ENCODE measurements at regions not wholly inside any gene's neighbourhood (a gene's known extent, or its start where the extent isn't known, plus 50 kb on each side); places are given as distances from the start of the nearest gene placed in this dataset.
A peak's percentile ranks its signal among the peaks of the same experiment; 100 is the strongest.

GRCh38 chr4:31146366-31146765 lies 426.2 kb downstream of the PCDH7 start:
- no peaks in the 10 kb centered on the region for H3K9me3 ChIP-seq (ENCODE audit: low read depth)
- no peaks in the 10 kb centered on the region for H3K36me3 ChIP-seq
- peaks cover 10% of the 10 kb centered on the region for H3F3A ChIP-seq (ENCODE audit: low read depth)
- no peak for DNase-seq (ENCODE audit: low spot score)
- H3K79me2 ChIP-seq (ENCODE audit: low read depth): no peaks in the 10 kb centered on the region
- H3K4me1 Mint-ChIP-seq: peaks cover 4% of the 10 kb centered on the region
- H3K27ac ChIP-seq: no peak overlapping the region
- H3K4me1 ChIP-seq: peaks cover 13% of the 10 kb centered on the region
- no peak overlapping the region for H3K4me3 ChIP-seq
- H3K36me3 Mint-ChIP-seq: peaks cover 8% of the 10 kb centered on the region
- no peak overlapping the region for H3K9ac ChIP-seq
- H4K20me1 ChIP-seq (ENCODE audit: low read depth): no peaks in the 10 kb centered on the region
- no peak overlapping the region for H3K4me3 Mint-ChIP-seq
- H3K9me3 Mint-ChIP-seq: no peaks in the 10 kb centered on the region
- no peak for TF ChIP-seq CTCF (IDR thresholded peaks at IDR 0.05)
- no peak for TF ChIP-seq EZH2phosphoT487 (IDR thresholded peaks at IDR 0.05)
- TF ChIP-seq EZH2 (IDR thresholded peaks at IDR 0.05): no peak
- no peak overlapping the region for H3K27ac Mint-ChIP-seq
- H3K4me2 ChIP-seq: no peak overlapping the region
- no peaks in the 10 kb centered on the region for H3K27me3 Mint-ChIP-seq (ENCODE audit: insufficient read depth, low read depth)
- H2AFZ ChIP-seq (replicated peaks): no peak overlapping the region
- H3K27me3 ChIP-seq: no peaks in the 10 kb centered on the region

- no peaks in the 10 kb centered on the region for H3K27me3 Mint-ChIP-seq (ENCODE audit: insufficient read depth, low read depth)
- no peak for TF ChIP-seq CTCF (IDR thresholded peaks at IDR 0.05)
- TF ChIP-seq EZH2phosphoT487 (IDR thresholded peaks at IDR 0.05): no peak
- no peak for TF ChIP-seq EZH2 (IDR thresholded peaks at IDR 0.05)
- H3K27ac ChIP-seq: peak overlapping the region; percentile 79
Measured at GRCh38 chr4:31148990-31149389, 428.8 kb downstream of the PCDH7 start.

GRCh38 chr4:31156221-31156620 lies 436.1 kb downstream of the PCDH7 start:
- H3K27me3 Mint-ChIP-seq (ENCODE audit: insufficient read depth, low read depth): no peaks in the 10 kb centered on the region
- H2AFZ ChIP-seq (replicated peaks): no peak overlapping the region

More at GRCh38 chr4:31148990-31149389, 428.8 kb downstream of the PCDH7 start:
- no peak overlapping the region for H3K27ac Mint-ChIP-seq
- H3K9ac ChIP-seq: no peak overlapping the region
- peaks cover 13% of the 10 kb centered on the region for H3K4me1 ChIP-seq
- DNase-seq (ENCODE audit: low spot score): no peak
- no peaks in the 10 kb centered on the region for H3K27me3 ChIP-seq
- peak overlapping the region; percentile 6 for H2AFZ ChIP-seq (replicated peaks)
- H4K20me1 ChIP-seq (ENCODE audit: low read depth): no peaks in the 10 kb centered on the region
- H3K4me2 ChIP-seq: peak overlapping the region; percentile 0
- no peaks in the 10 kb centered on the region for H3K9me3 ChIP-seq (ENCODE audit: low read depth)
- peaks cover 4% of the 10 kb centered on the region for H3K4me1 Mint-ChIP-seq
- H3K36me3 Mint-ChIP-seq: peaks cover 2% of the 10 kb centered on the region
- H3K79me2 ChIP-seq (ENCODE audit: low read depth): no peaks in the 10 kb centered on the region
- H3K4me3 ChIP-seq: no peak overlapping the region
- H3K4me3 Mint-ChIP-seq: no peak overlapping the region
- H3F3A ChIP-seq (ENCODE audit: low read depth): peaks cover 10% of the 10 kb centered on the region
- no peaks in the 10 kb centered on the region for H3K9me3 Mint-ChIP-seq
- H3K36me3 ChIP-seq: no peaks in the 10 kb centered on the region

More at GRCh38 chr4:31156221-31156620, 436.1 kb downstream of the PCDH7 start:
- no peak for TF ChIP-seq EZH2phosphoT487 (IDR thresholded peaks at IDR 0.05)
- no peak for TF ChIP-seq CTCF (IDR thresholded peaks at IDR 0.05)
- no peak for TF ChIP-seq EZH2 (IDR thresholded peaks at IDR 0.05)
- Histone ChIP-seq H3K9me3 (ENCODE audit: low read depth) (no peaks in the 10 kb centered on the region), H3K36me3 (no peaks in the 10 kb centered on the region), H3K4me3 (no peak overlapping the region), H3K79me2 (ENCODE audit: low read depth) (no peaks in the 10 kb centered on the region), H3K9ac (no peak overlapping the region), H4K20me1 (ENCODE audit: low read depth) (no peaks in the 10 kb centered on the region), H3K27me3 (no peaks in the 10 kb centered on the region), H3F3A (ENCODE audit: low read depth) (no peaks in the 10 kb centered on the region), H3K4me1 (no peaks in the 10 kb centered on the region), H3K4me2 (no peak overlapping the region), H3K27ac (no peak overlapping the region)
- no peak for DNase-seq (ENCODE audit: low spot score)
- no peak overlapping the region for H3K4me3 Mint-ChIP-seq
- no peaks in the 10 kb centered on the region for H3K36me3 Mint-ChIP-seq
- no peaks in the 10 kb centered on the region for H3K9me3 Mint-ChIP-seq
- no peak overlapping the region for H3K27ac Mint-ChIP-seq
- H3K4me1 Mint-ChIP-seq: no peaks in the 10 kb centered on the region

Measured in neural progenitor cell (in vitro differentiated cells).